TTC549 (cell line): ENCODE measurements at regions not wholly inside any gene's neighbourhood (a gene's known extent, or its start where the extent isn't known, plus 50 kb on each side); places are given as distances from the start of the nearest gene placed in this dataset.
"Not testable (repeated sequence)": the region's sequence is repeated elsewhere in the genome, so short reads cannot be mapped to it uniquely, and the experiment has no call there.

Experiments used
- FAIRE-seq: peaks from 2 replicates; lab custom pipeline; 2012; peaks lifted over from hg19 to GRCh38; lab: Jason Lieb, UNC

DNA sequence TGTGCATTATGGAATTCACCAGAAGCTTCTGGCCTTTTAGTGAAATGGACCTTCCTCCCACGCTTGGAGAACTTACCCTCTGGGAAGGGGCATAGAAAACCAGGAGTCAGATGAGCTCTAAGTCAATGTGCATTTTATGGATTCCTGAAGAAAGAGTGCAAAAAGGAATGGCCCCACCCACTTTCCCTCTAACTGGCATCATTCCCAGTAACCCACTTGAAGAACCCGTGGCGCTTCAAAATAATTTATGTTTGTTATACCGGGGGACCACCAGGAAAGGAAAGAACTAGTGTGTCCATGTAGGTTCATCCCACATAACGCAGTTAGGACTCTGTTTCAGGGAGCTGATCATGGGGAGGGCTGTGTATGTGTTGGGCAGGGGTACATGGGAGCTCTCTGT lies 1153.4 kb downstream of the TMEM121 start:
- FAIRE-seq: no peak

DNA sequence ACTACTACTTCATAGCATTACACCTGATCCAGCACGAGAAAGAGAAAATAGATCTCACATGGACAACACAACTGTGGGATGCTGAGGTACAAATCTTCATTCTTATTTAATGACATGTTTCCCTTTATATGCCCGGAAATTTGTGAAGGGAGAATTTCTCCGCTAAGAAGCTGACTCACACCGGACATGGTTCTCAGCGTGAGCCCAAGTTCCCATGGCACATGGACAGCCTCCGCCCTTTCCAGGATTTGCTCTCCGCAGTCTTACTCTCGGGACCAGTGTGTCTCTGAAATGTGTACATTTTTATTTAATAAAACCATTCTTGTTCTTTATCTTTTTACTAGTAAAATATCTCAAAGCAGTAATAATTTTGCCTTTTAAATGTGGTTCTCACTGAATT lies 1154.8 kb downstream of the TMEM121 start:
- FAIRE-seq: no peak

DNA sequence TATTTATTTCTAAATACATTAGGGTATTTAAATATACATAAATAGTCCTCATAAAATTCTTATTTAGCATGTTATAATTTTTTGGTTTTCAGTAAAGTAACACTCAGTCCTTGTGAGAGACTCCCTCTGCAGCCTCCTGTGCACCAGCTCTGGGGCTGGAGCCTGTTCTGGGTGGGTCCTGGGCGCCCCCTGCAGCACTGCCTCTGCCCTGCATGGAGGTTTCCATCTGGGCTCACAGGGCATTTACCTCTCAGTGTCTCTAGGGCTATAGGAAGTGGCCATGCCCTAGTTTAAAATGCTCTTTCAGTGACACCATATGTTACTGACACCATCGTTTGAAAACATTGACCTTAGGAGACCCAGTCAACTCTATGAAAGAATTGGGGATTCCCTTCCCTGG lies 1155.2 kb downstream of the TMEM121 start:
- no peak for FAIRE-seq

DNA sequence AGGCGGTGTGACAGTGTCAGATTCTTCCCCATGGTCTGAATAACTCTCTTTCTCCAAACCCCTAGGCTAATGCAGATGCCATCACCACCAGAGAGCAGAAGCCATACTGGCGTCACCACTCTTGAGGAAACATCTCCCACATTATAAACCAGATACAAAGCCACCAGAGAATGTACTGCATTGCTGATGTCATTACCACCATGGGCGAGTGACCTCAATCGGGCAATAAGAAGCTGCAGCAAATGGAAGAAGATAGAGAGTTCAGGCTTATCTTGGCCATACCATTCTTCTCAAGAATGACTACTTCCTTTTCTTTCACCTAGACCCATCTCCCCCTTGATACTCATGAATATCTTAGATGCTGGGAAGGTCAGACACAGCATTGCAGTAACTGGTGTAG lies 1157.2 kb downstream of the TMEM121 start:
- FAIRE-seq: no peak

DNA sequence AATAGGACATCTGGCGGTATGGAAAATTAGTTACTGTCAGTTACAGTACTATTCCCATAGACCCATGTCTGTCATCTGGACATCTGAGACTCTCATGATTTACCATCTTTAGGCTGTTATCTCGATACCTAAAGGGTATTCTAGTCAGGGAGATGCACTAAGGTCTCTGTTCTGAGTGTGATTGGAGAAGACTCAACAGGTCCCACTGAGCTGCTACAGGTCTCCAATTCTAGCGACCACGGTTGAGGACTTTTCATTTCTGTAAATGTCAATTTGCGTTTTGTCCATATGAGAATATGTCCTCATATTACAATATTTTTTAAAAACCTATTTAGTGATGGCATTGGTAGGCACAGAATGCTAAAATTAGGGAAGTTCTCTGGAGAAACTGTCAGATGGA lies 1160.2 kb downstream of the TMEM121 start:
- no peak for FAIRE-seq

DNA sequence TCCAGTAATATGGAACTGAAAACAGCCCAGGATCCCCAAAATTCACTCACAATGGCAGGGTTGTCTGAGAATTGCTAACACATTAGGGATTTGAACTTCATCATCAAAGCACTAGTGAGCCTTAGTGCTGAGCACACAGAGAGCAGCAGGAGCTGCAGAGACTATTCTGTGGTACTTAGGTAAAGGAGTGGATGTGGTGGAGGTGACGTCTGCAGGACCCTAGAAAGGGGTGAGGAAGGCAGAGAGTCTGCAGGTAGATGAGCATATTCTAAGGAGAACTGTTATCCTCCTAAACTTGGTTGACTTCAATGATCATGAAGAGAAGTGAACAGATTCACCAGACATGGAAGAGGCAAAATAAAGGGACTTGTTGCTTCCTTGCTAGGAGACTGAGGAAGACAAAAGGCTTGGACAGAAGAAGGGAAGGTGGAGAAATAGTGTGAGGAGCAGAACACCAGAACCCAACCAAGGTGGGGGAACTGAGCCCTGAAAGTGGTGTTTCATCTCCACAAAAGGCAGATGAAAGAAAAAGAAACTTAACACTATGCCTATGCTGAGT lies 1164.0 kb downstream of the TMEM121 start:
- no peak for FAIRE-seq

DNA sequence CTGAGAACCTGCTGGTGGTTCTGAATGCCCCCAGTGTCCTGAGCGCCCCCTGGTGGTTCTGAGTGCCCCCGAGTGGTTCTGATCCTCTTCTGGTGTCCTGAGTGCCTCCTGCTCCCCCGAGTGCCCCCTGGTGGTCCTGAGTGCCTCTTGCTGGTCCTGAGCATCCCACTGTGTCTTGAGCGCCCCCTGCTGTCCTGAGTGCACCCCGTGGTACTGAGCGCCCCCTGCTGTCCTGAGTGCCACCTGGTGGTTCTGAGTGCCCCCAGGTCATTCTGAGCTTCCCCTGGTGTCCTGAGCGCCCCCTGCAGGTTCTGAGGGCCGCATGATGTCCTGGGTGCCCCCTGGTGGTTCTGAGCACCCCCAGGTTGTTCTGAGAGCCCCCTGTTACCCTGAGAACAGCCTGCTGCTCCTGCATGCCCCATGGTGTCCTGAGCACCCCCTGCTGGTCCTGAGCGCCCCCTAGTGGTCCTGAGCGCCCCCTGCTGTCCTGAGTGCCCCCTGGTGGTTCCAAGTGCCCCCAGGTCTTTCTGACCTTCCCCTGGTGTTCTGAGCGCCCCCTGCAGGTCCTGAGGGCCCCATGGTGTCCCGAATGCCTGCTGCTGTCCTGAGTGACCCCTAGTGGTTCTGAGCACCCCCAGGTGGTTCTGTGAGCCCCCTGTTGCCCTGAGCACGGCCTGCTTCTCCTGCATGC lies 1165.4 kb downstream of the TMEM121 start:
- FAIRE-seq: no peak

DNA sequence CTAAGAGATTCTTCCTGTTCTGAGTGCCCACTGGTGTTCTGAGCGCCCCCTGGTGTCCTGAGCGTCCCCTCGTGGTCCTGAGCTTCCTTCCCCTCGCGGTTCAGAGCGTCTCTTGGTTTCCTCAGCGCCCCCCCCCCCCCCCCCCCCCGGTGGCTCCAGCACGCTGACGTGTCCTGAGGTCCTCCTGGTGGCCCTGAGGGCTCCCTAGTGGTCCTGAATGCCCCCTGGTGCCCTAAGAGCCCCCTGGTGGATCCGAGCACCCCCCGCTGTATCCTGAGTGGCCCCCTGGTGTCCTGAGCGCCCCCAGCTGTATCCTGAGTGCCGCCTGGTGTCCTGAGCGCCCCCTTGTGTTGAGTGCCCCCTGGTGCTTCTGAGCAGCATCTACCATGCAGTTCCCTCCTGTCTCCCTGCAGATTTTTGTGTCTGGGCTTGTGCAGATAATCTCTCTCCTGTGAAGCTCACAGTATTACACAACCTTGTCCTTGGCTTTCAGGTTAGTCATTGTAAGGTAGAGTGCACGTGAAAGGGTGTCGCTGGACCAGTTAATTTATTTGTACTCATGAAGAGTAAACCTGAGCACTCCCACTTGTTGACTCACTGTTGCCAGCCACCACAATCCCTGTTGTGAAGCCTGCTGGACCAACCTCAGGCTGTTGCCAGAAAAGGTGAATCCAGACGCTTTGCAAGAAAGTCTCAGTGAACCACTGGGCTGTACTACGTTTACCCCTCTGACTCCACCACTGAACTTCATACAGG lies 1168.4 kb downstream of the TMEM121 start:
- no peak for FAIRE-seq

DNA sequence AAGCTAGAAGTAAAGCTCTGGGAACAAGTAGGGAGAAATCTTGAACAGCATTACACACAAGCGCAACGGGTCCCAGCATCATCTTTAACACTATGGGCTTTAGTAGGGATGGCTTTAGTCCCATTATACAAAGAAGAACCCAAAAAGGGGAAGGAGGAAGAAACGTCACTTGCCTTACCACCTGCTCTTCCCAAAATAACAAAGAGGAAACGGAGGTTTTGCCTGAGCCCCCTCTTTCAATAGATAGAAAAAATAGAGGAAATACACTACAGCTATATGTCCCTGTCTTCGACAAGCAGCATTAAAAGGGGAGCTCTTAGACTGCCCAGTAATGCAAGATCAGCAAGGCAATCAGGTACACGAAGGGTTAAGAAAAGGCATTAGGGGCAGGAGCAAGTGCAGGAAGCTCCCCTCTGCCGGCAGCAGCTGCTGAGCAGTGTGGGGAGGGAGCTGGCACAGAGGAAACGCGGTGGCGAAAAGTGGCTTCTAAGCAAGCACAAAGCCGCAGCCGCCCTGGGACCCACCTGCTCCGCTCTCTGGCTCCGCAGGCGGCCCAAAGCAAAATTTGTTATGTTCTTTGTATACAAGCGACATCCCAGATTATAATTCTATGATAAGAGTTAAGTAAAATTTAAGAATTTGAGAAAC lies 1172.4 kb downstream of the TMEM121 start:
- FAIRE-seq: not testable (repeated sequence)

DNA sequence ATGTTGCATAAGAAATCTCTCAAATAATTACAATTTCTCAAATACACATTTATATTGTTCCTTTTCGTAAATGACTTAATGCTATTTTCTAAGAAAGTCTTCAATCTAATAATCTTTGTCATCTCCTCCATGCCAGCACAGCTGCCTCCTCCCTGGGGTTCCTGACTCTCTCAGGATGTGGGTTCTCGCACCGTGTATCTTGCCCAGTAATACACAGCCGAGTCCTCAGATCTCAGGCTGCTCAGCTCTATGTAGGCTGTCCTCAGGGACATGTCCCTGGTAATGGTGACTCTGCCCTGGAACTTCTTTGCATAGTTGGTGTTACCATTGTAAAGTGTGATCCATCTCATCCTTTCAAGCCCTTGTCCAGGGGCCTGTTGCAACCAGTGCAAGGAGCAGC lies 1177.3 kb downstream of the TMEM121 start:
- not testable (repeated sequence) for FAIRE-seq

DNA sequence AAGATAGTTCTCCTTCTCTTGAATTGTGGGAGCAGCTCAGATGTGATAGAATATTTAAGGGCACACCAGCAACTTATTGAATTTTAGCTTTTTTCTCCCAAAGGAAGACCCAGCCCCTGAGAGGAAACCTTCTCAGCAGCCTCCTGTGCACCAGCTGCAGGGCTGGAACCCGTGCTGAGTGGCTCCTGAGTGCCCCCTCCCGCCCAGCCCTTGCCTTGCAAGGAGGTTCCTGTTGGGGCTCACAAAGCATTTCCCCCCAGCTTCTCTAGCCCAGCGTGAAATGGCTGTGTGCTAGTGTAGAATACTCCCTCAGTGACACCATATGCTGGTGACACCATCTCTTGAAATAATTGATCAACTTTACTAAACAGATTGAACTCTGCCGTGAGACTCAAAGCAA lies 1180.1 kb downstream of the TMEM121 start:
- FAIRE-seq: not testable (repeated sequence)

DNA sequence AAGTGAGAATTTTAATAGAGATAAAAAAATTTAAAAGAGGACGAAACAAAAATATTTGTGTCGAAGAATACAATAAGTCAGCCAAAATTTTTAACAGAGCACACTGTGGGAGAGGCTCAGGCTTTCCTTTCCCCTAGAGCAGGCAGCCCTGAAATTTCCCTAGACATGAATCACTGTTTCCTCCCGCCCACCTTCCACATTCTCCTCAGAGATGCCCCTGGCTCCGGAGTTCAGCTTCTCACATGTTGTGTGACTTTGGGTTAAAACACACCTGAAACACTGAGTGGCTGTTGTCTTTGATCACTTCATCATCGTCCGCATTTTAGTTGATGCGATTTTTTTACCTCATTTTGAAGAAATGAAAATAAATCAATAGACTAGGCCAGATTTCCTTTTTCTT lies 1183.8 kb downstream of the TMEM121 start:
- FAIRE-seq: not testable (repeated sequence)

DNA sequence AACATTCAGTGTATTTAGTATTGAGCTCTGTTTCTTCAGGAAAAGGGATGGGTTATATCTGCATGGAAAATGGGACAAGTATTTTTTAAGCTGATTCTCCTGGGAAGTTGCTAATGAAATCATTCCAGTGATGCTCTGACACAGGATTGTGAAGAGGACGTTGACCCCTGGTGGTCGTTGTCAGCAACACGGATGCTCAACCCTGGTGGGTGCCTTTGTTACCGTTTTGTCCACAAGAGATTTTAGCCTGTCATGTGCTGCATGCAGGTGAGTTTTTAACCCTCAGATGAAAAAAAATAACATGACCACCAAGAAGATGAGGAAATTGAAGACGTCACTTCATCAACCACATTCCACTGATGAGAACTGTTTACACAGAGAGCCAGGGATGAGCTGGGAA lies 1186.1 kb downstream of the TMEM121 start:
- FAIRE-seq: not testable (repeated sequence)

DNA sequence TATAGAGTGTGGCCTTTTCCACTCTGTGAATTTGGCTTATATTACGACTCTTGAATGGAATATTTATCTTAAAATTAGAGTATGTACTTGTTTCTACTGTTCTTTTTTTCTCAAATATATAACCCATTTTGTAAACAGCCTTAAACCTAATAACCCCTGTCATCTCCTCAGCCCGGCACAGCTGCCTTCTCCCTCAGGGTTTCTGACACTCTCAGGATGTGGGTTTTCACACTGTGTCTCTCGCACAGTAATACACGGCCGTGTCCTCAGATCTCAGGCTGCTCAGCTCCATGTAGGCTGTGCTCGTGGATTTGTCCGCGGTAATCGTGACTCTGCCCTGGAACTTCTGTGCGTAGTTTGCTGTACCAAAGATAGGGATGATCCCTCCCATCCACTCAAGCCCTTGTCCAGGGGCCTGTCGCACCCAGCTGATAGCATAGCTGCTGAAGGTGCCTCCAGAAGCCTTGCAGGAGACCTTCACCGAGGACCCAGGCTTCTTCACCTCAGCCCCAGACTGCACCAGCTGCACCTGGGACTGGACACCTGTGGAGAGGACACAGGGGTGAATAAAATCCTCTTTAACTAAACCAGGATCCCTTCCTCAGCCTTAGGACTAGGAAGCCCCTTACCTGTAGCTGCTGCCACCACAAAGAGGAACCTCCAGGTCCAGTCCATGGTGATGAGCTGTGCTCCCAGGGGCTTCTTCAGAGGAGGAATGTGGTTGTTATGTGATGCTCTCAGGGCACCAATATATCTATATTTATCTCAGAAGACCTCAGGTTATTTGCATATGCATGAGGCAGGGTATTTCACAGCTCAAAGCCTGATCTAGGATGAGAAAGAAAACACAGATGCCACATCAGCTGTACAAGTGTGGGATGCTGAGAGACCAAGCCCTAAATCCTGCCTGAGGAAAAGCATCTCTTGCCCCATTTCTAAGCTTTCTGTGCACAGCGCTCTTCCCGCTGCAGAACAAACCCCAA lies 1188.4 kb downstream of the TMEM121 start:
- FAIRE-seq: not testable (repeated sequence)

DNA sequence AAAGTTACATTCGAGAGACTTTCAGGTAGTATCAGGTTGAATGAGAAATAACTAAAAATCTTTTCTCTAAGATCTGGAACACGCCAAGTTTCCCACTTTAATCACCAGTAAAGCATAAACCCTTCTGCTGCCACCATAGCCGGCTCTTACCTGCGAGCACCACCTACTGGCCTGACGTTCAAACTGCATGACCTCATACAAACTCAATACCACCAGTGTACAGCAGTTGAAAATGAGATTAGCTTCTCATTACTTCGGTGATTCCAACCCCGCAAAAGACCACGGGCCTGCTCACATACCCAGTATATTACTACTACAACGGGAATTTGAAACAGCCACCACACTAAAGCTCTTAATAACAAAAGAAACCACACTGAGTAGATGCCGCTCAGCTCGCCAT lies 1191.2 kb downstream of the TMEM121 start:
- peak; percentile 71 for FAIRE-seq

DNA sequence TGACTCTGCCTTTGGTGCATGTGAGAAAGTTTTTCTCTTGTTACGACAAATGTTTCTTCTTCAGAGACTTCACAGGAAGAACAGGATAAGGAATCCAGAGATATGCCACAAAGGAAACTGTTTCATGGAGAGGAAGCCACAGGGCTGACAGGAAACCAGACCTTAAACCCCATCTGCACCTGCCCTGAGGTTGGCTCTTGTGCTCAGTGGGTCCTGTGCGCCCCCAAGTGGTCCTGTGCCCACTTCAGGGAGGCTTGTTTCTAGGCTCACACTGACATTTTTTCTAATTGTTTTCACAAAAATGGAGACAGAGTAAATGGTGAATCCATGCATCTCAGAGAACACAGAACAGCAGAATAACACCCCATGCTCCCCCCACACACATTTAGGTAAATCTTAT lies 1193.5 kb downstream of the TMEM121 start:
- FAIRE-seq: not testable (repeated sequence)

DNA sequence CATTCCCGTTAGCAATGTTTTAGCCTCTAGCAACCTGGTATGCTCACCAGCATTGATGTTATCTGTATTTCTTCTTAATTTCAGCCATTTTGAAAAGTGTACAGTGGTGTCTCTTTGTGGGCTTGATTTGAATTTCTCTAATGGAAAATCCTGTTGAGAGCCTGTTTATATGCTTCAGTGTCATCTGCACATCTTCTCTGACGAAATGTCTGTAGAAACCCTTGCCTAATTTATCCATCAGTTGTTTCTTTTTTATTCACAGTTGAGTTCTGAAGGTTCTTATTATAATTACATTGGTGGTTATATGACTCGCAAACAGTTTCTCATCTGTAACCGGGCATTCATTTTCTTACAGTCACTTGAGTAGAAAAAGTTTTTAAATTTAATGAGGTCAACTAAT lies 1195.5 kb downstream of the TMEM121 start:
- not testable (repeated sequence) for FAIRE-seq

DNA sequence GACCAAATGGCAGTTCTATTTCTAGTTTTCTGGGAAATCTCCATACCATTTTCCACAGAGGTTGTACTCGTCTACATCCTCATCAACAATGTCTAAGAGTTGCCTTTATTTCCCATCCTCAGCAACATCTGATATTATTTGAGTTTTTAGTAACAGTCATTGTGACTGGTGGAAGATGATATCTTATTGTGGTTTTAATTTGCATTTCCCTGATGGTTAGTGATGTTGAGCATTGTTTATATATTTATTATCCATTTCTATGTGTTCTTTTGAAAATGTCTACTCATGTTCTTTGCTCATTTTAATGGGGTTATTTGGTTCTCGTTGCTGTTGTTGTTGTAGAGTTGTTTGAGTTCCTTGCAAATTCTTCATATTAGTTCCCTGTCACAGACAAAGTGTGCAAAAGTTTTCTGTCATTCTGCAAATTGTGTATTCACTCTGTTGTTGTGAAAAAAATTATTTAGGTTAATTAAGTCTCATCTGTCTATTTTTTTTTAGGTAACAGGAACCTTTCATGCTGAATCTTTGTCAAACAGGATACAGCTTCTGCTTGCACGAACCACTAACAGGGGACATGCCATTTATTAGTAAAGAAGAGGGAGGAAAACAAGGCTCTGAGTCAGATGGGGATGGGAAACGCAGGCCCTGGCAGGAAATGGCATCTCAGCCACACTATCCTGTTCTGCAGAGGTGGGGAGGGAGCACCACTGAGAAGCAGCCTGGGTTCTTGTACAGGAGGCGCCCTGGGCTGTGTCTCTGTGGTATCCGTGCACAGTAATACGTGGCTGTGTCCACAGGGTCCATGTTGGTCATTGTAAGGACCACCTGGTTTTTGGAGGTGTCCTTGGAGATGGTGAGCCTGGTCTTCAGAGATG lies 1196.7 kb downstream of the TMEM121 start:
- not testable (repeated sequence) for FAIRE-seq

DNA sequence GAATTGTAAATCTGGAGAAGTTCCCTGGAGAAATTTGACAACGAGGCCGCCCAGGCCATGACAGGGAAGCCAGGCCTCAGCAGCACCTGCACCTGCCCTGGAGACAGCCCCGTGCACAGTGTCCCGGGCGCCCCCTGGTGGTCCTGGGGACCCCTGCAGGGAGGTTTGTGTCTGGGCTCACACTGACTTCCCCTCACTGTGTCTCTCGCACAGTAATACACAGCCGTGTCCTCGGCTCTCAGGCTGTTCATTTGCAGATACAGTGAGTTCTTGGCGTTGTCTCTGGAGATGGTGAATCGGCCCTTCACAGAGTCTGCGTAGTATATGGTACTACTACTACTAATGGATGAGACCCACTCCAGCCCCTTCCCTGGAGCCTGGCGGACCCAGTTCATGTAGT lies 1201.6 kb downstream of the TMEM121 start:
- FAIRE-seq: not testable (repeated sequence)

DNA sequence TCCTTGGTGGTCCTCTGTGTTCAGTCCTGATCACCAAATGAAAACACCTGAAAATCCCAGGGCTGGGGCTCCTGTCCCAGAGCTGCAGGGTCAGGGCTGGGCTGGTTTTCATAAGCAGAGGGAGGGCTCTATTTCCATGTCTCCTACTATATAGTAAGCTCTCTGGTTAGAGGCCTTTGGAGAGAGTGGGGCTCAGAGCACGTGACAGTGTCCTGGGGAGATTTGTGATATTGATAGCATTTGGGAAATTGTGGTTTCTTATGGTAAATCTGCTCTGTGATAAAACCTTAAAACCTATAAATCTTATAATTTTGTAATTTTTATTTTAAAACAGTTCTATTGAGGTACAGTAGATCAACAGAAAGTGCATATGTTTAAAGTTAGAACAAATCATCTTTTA lies 1202.2 kb downstream of the TMEM121 start:
- FAIRE-seq: no peak

DNA sequence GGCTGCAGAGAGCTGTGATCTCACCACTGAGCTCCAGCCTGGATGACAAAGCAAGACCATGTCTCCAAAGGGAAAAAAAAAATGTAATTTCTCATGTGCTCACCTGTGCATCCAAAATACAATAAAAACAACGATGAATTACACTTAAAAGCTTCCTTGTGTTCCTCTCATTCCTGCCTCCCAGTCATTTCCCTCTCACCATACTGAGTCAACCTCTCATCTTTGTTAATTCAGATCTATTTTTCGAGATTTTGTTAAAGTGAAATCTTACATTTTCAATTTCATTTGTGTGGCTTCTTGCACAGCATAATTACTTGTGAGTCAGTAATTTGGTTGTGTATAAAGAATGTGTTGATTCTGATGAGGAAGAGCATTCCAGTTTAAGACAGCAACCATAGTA lies 1203.2 kb downstream of the TMEM121 start:
- FAIRE-seq: no peak
